DND-41 (cell line): ENCODE measurements at regions not wholly inside any gene's neighbourhood (a gene's known extent, or its start where the extent isn't known, plus 50 kb on each side); places are given as distances from the start of the nearest gene placed in this dataset.

Experiments used
- ATAC-seq: fragments of 200-7000 bp; cut with Tn5 transposase; 3 replicates; pipeline ENCODE4 v1.9.1; 2021; ENCODE audit warnings: low read depth; ENCODE audit not compliant: insufficient read depth
- DNase-seq: peaks from one replicate; pipeline ENCODE4 v3.0.0-alpha.2; 2020
- H2AFZ ChIP-seq: 2 replicates; pipeline ENCODE4 v1.6.0; 2012; ENCODE audit warnings: low read depth, low read length
- H3K27ac ChIP-seq: 2 replicates; pipeline ENCODE4 v1.5.1; 2012; ENCODE audit warnings: low read length, inconsistent platforms
- H3K27me3 ChIP-seq: fragments of 200-600 bp; sonication (generic); 2 replicates; pipeline ENCODE4 v1.6.0; 2012; ENCODE audit warnings: low read length, mild to moderate bottlenecking, inconsistent platforms; ENCODE audit not compliant: insufficient read depth, poor library complexity
- H3K36me3 ChIP-seq: 2 replicates; pipeline ENCODE4 v1.5.1; 2012; ENCODE audit warnings: low read length, inconsistent platforms; ENCODE audit not compliant: insufficient read depth
- H3K4me1 ChIP-seq: 2 replicates; pipeline ENCODE4 v1.5.1; 2012; ENCODE audit warnings: mild to moderate bottlenecking, low read length; ENCODE audit not compliant: insufficient read depth
- H3K4me2 ChIP-seq: 2 replicates; pipeline ENCODE4 v1.6.0; 2012; ENCODE audit warnings: mild to moderate bottlenecking, moderate library complexity, low read length, inconsistent platforms; ENCODE audit not compliant: insufficient read depth
- H3K4me3 ChIP-seq, 2 experiments: fragments of 200-600 bp in 1 of 2; shearing (Covaris generic) in 1 of 2; 2 replicates each; pipeline ENCODE4 v1.5.1; 2012 to 2016; ENCODE audit warnings: inconsistent platforms in 2 of 2, low read length in 2 of 2, mild to moderate bottlenecking in 2 of 2, low read depth in 1 of 2, moderate library complexity in 1 of 2
- H3K79me2 ChIP-seq: 2 replicates; pipeline ENCODE4 v1.6.0; 2012; ENCODE audit warnings: low read length, inconsistent platforms; ENCODE audit not compliant: insufficient read depth
- H3K9ac ChIP-seq: 2 replicates; pipeline ENCODE4 v1.6.0; 2012; ENCODE audit warnings: low read depth, mild to moderate bottlenecking, inconsistent platforms, low read length, moderate library complexity
- H3K9me3 ChIP-seq: 2 replicates; pipeline ENCODE4 v1.5.1; 2012; ENCODE audit warnings: low read length, moderate library complexity, mild to moderate bottlenecking, inconsistent platforms; ENCODE audit not compliant: insufficient read depth, severe bottlenecking
- H4K20me1 ChIP-seq: 2 replicates; pipeline ENCODE4 v1.6.0; 2012; ENCODE audit warnings: low read length; ENCODE audit not compliant: insufficient read depth
- CTCF ChIP-seq: IDR thresholded peaks from 2 replicates; pipeline ENCODE4 v1.5.1; 2012; ENCODE audit warnings: borderline replicate concordance, low read length, moderate library complexity, mild to moderate bottlenecking; ENCODE audit not compliant: poor library complexity, severe bottlenecking; ENCODE audit errors: extremely low read depth
- EZH2 ChIP-seq: IDR thresholded peaks from 3 replicates; pipeline ENCODE4 v1.6.1; 2012; ENCODE audit warnings: borderline replicate concordance, low read depth, mild to moderate bottlenecking, moderate library complexity, low read length, inconsistent platforms; ENCODE audit not compliant: severe bottlenecking

GRCh38 chr12:79525357-79525756 lies 165.4 kb downstream of the PAWR start:
- no peak for DNase-seq
- Histone ChIP-seq H3K27me3 (no peaks in the 10 kb centered on the region), H3K79me2 (no peaks in the 10 kb centered on the region), H3K4me2 (no peak overlapping the region), H3K4me1 (no peaks in the 10 kb centered on the region), H3K27ac (no peak overlapping the region), H3K36me3 (no peaks in the 10 kb centered on the region), H3K9me3 (no peaks in the 10 kb centered on the region), H3K9ac (no peak overlapping the region), H3K4me3 (no peak overlapping the region), H4K20me1 (no peaks in the 10 kb centered on the region), H2AFZ (no peak overlapping the region)
- ATAC-seq = no peak
- TF ChIP-seq EZH2 = no peak
- no peak for TF ChIP-seq CTCF

- DNase-seq (no peak), ATAC-seq (no peak)
- Histone ChIP-seq H3K27ac (no peak overlapping the region), H3K4me3 (no peak overlapping the region), H3K36me3 (no peaks in the 10 kb centered on the region), H3K9ac (no peak overlapping the region), H3K27me3 (no peaks in the 10 kb centered on the region), H3K9me3 (no peaks in the 10 kb centered on the region), H3K4me1 (no peaks in the 10 kb centered on the region), H3K79me2 (no peaks in the 10 kb centered on the region), H3K4me2 (no peak overlapping the region), H2AFZ (no peak overlapping the region), H4K20me1 (no peaks in the 10 kb centered on the region)
- no peak for TF ChIP-seq EZH2
- TF ChIP-seq CTCF = no peak
Measured at GRCh38 chr12:79524507-79525148, 166.1 kb downstream of the PAWR start.

GRCh38 chr12:79522989-79523386 lies 167.8 kb downstream of the PAWR start:
- Histone ChIP-seq H3K36me3 (no peaks in the 10 kb centered on the region), H4K20me1 (no peaks in the 10 kb centered on the region), H3K79me2 (no peaks in the 10 kb centered on the region), H3K9me3 (no peaks in the 10 kb centered on the region), H3K4me3 (no peak overlapping the region), H3K4me2 (no peak overlapping the region), H3K9ac (no peak overlapping the region), H3K27ac (no peak overlapping the region), H2AFZ (no peak overlapping the region), H3K4me1 (no peaks in the 10 kb centered on the region), H3K27me3 (no peaks in the 10 kb centered on the region)
- no peak for ATAC-seq
- no peak for DNase-seq
- no peak for TF ChIP-seq CTCF
- no peak for TF ChIP-seq EZH2
